ENCODE measurements at regions not wholly inside any gene's neighbourhood (a gene's known extent, or its start where the extent isn't known, plus 50 kb on each side); places are given as distances from the start of the nearest gene placed in this dataset.
"Not testable (repeated sequence)": the region's sequence is repeated elsewhere in the genome, so short reads cannot be mapped to it uniquely, and the experiment has no call there.

- no peak overlapping the region for H3K4me3 ChIP-seq (ENCODE audit: low read depth in 1 of 2, low read length in 2 of 2)
- H3K4me2 ChIP-seq (ENCODE audit: insufficient read depth, low read length): no peak overlapping the region
- no peaks in the 10 kb centered on the region for H3K27me3 ChIP-seq (ENCODE audit: insufficient read depth, low read length, poor library complexity)
- DNase-seq: no peak
- H3K9me3 ChIP-seq (ENCODE audit: insufficient read depth, low read length, severe bottlenecking): no peaks in the 10 kb centered on the region
- no peaks in the 10 kb centered on the region for H3K36me3 ChIP-seq (ENCODE audit: insufficient read depth, low read length)
- no peaks in the 10 kb centered on the region for H3K79me2 ChIP-seq (ENCODE audit: insufficient read depth, low read length)
- no peaks in the 10 kb centered on the region for H4K20me1 ChIP-seq (ENCODE audit: insufficient read depth, low read length)
- no peak overlapping the region for H3K9ac ChIP-seq (ENCODE audit: low read depth, low read length)
- H3K27ac ChIP-seq (ENCODE audit: low read length): no peak overlapping the region
- no peak overlapping the region for H2AFZ ChIP-seq (ENCODE audit: low read depth, low read length)
- TF ChIP-seq CTCF (IDR thresholded peaks at IDR 0.05; ENCODE audit: borderline replicate concordance, extremely low read depth, low read length, poor library complexity, severe bottlenecking): no peak
- TF ChIP-seq EZH2 (IDR thresholded peaks at IDR 0.05; ENCODE audit: borderline replicate concordance, low read depth, low read length, severe bottlenecking): no peak
- H3K4me1 ChIP-seq (ENCODE audit: insufficient read depth, low read length): no peaks in the 10 kb centered on the region
- no peak for ATAC-seq (ENCODE audit: insufficient read depth, low read depth)
Observed at GRCh38 chr7:85685901-85686300, 499.0 kb upstream of the SEMA3D start.

GRCh38 chr7:85682833-85683620 lies 496.2 kb upstream of the SEMA3D start:
- Histone ChIP-seq H3K9ac (ENCODE audit: low read depth, low read length) (no peak overlapping the region), H3K79me2 (ENCODE audit: insufficient read depth, low read length) (no peaks in the 10 kb centered on the region), H3K4me1 (ENCODE audit: insufficient read depth, low read length) (no peaks in the 10 kb centered on the region), H4K20me1 (ENCODE audit: insufficient read depth, low read length) (no peaks in the 10 kb centered on the region), H3K9me3 (ENCODE audit: insufficient read depth, low read length, severe bottlenecking) (no peaks in the 10 kb centered on the region), H3K4me2 (ENCODE audit: insufficient read depth, low read length) (no peak overlapping the region), H3K27me3 (ENCODE audit: insufficient read depth, low read length, poor library complexity) (no peaks in the 10 kb centered on the region), H2AFZ (ENCODE audit: low read depth, low read length) (no peak overlapping the region), H3K4me3 (ENCODE audit: low read depth in 1 of 2, low read length in 2 of 2) (no peak overlapping the region), H3K27ac (ENCODE audit: low read length) (no peak overlapping the region), H3K36me3 (ENCODE audit: insufficient read depth, low read length) (no peaks in the 10 kb centered on the region)
- DNase-seq: no peak
- ATAC-seq (ENCODE audit: insufficient read depth, low read depth): no peak
- TF ChIP-seq CTCF (IDR thresholded peaks at IDR 0.05; ENCODE audit: borderline replicate concordance, extremely low read depth, low read length, poor library complexity, severe bottlenecking) (no peak), EZH2 (IDR thresholded peaks at IDR 0.05; ENCODE audit: borderline replicate concordance, low read depth, low read length, severe bottlenecking) (no peak)

GRCh38 chr7:85681241-85681640 lies 494.4 kb upstream of the SEMA3D start:
- Histone ChIP-seq H3K4me2 (ENCODE audit: insufficient read depth, low read length) (no peak overlapping the region), H3K9me3 (ENCODE audit: insufficient read depth, low read length, severe bottlenecking) (no peaks in the 10 kb centered on the region), H3K4me3 (ENCODE audit: low read depth in 1 of 2, low read length in 2 of 2) (no peak overlapping the region), H3K27ac (ENCODE audit: low read length) (no peak overlapping the region), H4K20me1 (ENCODE audit: insufficient read depth, low read length) (no peaks in the 10 kb centered on the region), H3K27me3 (ENCODE audit: insufficient read depth, low read length, poor library complexity) (no peaks in the 10 kb centered on the region), H3K4me1 (ENCODE audit: insufficient read depth, low read length) (no peaks in the 10 kb centered on the region), H3K79me2 (ENCODE audit: insufficient read depth, low read length) (no peaks in the 10 kb centered on the region), H2AFZ (ENCODE audit: low read depth, low read length) (no peak overlapping the region), H3K36me3 (ENCODE audit: insufficient read depth, low read length) (no peaks in the 10 kb centered on the region), H3K9ac (ENCODE audit: low read depth, low read length) (no peak overlapping the region)
- DNase-seq (no peak), ATAC-seq (ENCODE audit: insufficient read depth, low read depth) (no peak)
- no peak for TF ChIP-seq EZH2 (IDR thresholded peaks at IDR 0.05; ENCODE audit: borderline replicate concordance, low read depth, low read length, severe bottlenecking)
- TF ChIP-seq CTCF (IDR thresholded peaks at IDR 0.05; ENCODE audit: borderline replicate concordance, extremely low read depth, low read length, poor library complexity, severe bottlenecking): no peak

GRCh38 chr7:85675093-85675492 lies 488.2 kb upstream of the SEMA3D start:
- H4K20me1 ChIP-seq (ENCODE audit: insufficient read depth, low read length); H2AFZ ChIP-seq (ENCODE audit: low read depth, low read length); H3K79me2 ChIP-seq (ENCODE audit: insufficient read depth, low read length); H3K27ac ChIP-seq (ENCODE audit: low read length); H3K4me1 ChIP-seq (ENCODE audit: insufficient read depth, low read length); H3K36me3 ChIP-seq (ENCODE audit: insufficient read depth, low read length); H3K9ac ChIP-seq (ENCODE audit: low read depth, low read length); H3K4me3 ChIP-seq (ENCODE audit: low read depth in 1 of 2, low read length in 2 of 2); H3K9me3 ChIP-seq (ENCODE audit: insufficient read depth, low read length, severe bottlenecking); H3K4me2 ChIP-seq (ENCODE audit: insufficient read depth, low read length); ATAC-seq (ENCODE audit: insufficient read depth, low read depth); H3K27me3 ChIP-seq (ENCODE audit: insufficient read depth, low read length, poor library complexity); DNase-seq: not testable (repeated sequence)
